Iris pigment epithelial cell (primary cell): ENCODE measurements at regions not wholly inside any gene's neighbourhood (a gene's known extent, or its start where the extent isn't known, plus 50 kb on each side); places are given as distances from the start of the nearest gene placed in this dataset.

ENCODE experiments used
- DNase-seq: peaks from one replicate; pipeline ENCODE4 v3.0.0-alpha.2; 2011; ENCODE audit warnings: low read depth

GRCh38 chr2:2926009-2926857 lies 451.4 kb downstream of the EIPR1 start:
- no peak for DNase-seq

- no peak for DNase-seq
Observed at GRCh38 chr2:2922156-2922555, 455.5 kb downstream of the EIPR1 start.

GRCh38 chr2:2921011-2921720 lies 456.5 kb downstream of the EIPR1 start:
- DNase-seq, result no peak

GRCh38 chr2:2919574-2920365 lies 457.8 kb downstream of the EIPR1 start:
- DNase-seq, result no peak

GRCh38 chr2:2919026-2919425 lies 458.6 kb downstream of the EIPR1 start:
- no peak for DNase-seq

- DNase-seq, result no peak
Observed at GRCh38 chr2:2916621-2917020, 461.0 kb downstream of the EIPR1 start.

GRCh38 chr2:2914252-2914651 lies 463.4 kb downstream of the EIPR1 start:
- DNase-seq, result no peak

GRCh38 chr2:2913601-2914120 lies 464.0 kb downstream of the EIPR1 start:
- DNase-seq, result no peak

- no peak for DNase-seq
Observed at GRCh38 chr2:2912731-2913130, 464.9 kb downstream of the EIPR1 start.

GRCh38 chr2:2912293-2912692 lies 465.3 kb downstream of the EIPR1 start:
- DNase-seq, result no peak

- DNase-seq, result no peak
Observed at GRCh38 chr2:2910259-2910658, 467.4 kb downstream of the EIPR1 start.

- no peak for DNase-seq
Observed at GRCh38 chr2:2909086-2910035, 468.3 kb downstream of the EIPR1 start.

GRCh38 chr2:2906091-2906490 lies 471.5 kb downstream of the EIPR1 start:
- no peak for DNase-seq

GRCh38 chr2:2904721-2905350 lies 472.8 kb downstream of the EIPR1 start:
- no peak for DNase-seq

GRCh38 chr2:2902547-2903281 lies 474.9 kb downstream of the EIPR1 start:
- DNase-seq, result no peak

- no peak for DNase-seq
Observed at GRCh38 chr2:2901384-2902345, 476.0 kb downstream of the EIPR1 start.

- no peak for DNase-seq
Observed at GRCh38 chr2:2899826-2900225, 477.8 kb downstream of the EIPR1 start.

GRCh38 chr2:2898744-2899143 lies 478.9 kb downstream of the EIPR1 start:
- DNase-seq, result no peak

- no peak for DNase-seq
Observed at GRCh38 chr2:2896643-2897042, 481.0 kb downstream of the EIPR1 start.
